ENCODE measurements at regions not wholly inside any gene's neighbourhood (a gene's known extent, or its start where the extent isn't known, plus 50 kb on each side); places are given as distances from the start of the nearest gene placed in this dataset.

DNA sequence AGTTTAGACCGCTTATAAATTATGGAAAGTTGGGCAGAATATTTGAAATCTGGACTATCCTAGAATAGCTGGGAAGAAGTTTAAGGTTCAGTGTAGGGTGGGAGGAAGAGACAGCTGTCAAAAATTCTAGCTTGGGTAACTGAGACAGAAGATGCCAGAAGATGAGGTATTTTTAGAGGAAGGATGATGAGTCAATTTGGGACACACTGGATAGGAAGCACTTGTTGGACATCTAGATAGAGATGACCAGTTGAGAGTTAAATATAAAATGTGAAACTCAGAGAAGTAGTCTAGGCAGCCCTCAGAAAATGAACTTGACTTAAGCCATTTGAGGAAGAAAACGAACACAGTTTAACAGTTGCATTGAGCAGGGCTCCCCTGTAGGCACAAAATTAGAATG lies 137.9 kb upstream of the MAP9 start:
- no peak overlapping the region for H3K4me3 Mint-ChIP-seq (ENCODE audit: unreplicated experiment)
- no peaks in the 10 kb centered on the region for H3K27me3 Mint-ChIP-seq (ENCODE audit: unreplicated experiment)
- no peak overlapping the region for H3K27ac Mint-ChIP-seq (ENCODE audit: unreplicated experiment)
- no peaks in the 10 kb centered on the region for H3K4me1 Mint-ChIP-seq (ENCODE audit: low read depth, unreplicated experiment)
- DNase-seq = no peak
- TF ChIP-seq, protein P1, sequence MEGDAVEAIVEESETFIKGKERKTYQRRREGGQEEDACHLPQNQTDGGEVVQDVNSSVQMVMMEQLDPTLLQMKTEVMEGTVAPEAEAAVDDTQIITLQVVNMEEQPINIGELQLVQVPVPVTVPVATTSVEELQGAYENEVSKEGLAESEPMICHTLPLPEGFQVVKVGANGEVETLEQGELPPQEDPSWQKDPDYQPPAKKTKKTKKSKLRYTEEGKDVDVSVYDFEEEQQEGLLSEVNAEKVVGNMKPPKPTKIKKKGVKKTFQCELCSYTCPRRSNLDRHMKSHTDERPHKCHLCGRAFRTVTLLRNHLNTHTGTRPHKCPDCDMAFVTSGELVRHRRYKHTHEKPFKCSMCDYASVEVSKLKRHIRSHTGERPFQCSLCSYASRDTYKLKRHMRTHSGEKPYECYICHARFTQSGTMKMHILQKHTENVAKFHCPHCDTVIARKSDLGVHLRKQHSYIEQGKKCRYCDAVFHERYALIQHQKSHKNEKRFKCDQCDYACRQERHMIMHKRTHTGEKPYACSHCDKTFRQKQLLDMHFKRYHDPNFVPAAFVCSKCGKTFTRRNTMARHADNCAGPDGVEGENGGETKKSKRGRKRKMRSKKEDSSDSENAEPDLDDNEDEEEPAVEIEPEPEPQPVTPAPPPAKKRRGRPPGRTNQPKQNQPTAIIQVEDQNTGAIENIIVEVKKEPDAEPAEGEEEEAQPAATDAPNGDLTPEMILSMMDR (IDR thresholded peaks at IDR 0.05; ENCODE audit: partially characterized antibody, unreplicated experiment) = no peak
- no peaks in the 10 kb centered on the region for H3K36me3 Mint-ChIP-seq (ENCODE audit: unreplicated experiment)
- H3K9me3 Mint-ChIP-seq (ENCODE audit: unreplicated experiment) = no peaks in the 10 kb centered on the region

DNA sequence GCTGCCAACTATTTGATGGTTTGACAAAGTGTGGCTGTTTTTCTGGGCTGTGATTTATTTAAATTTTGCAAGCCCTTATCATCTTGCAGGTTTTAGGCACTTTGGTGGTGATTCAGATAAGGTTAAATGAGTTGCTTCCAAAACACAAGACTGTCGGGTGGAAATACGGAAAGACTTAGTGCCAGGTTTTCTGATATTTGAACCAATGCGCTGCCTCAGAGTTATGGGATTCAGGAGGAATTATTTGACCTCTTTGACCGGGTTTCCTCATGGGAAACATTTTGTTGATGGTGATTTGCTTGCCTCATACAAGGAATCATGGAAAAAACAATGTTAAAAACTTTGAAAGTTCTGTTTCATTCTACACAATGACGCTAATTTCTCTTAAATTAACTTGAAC lies 136.1 kb upstream of the MAP9 start:
- no peak overlapping the region for H3K27ac Mint-ChIP-seq (ENCODE audit: unreplicated experiment)
- no peaks in the 10 kb centered on the region for H3K27me3 Mint-ChIP-seq (ENCODE audit: unreplicated experiment)
- no peaks in the 10 kb centered on the region for H3K9me3 Mint-ChIP-seq (ENCODE audit: unreplicated experiment)
- H3K4me3 Mint-ChIP-seq (ENCODE audit: unreplicated experiment) = no peak overlapping the region
- DNase-seq = no peak
- H3K36me3 Mint-ChIP-seq (ENCODE audit: unreplicated experiment) = no peaks in the 10 kb centered on the region
- no peaks in the 10 kb centered on the region for H3K4me1 Mint-ChIP-seq (ENCODE audit: low read depth, unreplicated experiment)
- TF ChIP-seq, protein P1 (IDR thresholded peaks at IDR 0.05; ENCODE audit: partially characterized antibody, unreplicated experiment) = no peak

DNA sequence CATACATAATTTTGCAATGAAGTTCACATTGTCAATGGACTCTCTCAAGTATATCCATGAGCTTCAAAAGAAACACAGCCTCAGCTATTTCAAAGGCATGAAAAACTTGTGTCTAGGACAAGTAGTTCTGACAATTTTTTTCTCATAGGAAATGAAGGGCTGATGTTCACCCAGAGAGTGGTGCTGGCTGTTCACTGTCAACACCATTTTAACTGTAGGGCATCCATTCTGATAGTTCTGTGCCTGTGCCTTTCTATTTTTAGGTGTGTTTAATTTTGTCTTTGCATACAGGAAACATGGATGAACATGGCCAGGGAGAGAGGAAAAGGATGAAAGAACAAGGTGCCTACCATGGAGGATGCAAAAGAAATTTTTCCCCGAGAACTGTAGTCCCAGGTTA lies 135.3 kb upstream of the MAP9 start:
- H3K27me3 Mint-ChIP-seq (ENCODE audit: unreplicated experiment) = no peaks in the 10 kb centered on the region
- DNase-seq = no peak
- TF ChIP-seq, protein P1 (IDR thresholded peaks at IDR 0.05; ENCODE audit: partially characterized antibody, unreplicated experiment) = no peak
- H3K4me1 Mint-ChIP-seq (ENCODE audit: low read depth, unreplicated experiment) = no peaks in the 10 kb centered on the region
- H3K4me3 Mint-ChIP-seq (ENCODE audit: unreplicated experiment) = no peak overlapping the region
- no peak overlapping the region for H3K27ac Mint-ChIP-seq (ENCODE audit: unreplicated experiment)
- no peaks in the 10 kb centered on the region for H3K9me3 Mint-ChIP-seq (ENCODE audit: unreplicated experiment)
- no peaks in the 10 kb centered on the region for H3K36me3 Mint-ChIP-seq (ENCODE audit: unreplicated experiment)

DNA sequence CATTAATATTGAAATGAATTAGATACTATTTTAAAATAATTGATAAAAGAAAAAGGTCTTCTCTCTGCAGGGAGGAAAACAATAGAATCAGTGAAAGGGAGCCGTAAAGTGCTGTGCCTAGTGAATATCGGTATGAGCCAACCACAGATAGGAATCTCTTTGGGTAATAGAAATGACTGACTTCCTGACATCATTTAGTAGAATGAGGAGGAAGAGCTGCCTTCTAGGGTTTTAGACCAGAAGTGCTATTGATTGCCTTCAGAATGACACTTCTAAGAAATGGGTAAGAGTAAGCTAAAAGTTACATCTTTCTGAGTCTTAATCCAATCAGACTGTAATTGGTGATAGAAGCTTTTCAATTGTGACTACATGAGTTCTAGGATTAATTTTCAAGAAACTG lies 134.0 kb upstream of the MAP9 start:
- no peak for DNase-seq
- H3K27ac Mint-ChIP-seq (ENCODE audit: unreplicated experiment) = no peak overlapping the region

DNA sequence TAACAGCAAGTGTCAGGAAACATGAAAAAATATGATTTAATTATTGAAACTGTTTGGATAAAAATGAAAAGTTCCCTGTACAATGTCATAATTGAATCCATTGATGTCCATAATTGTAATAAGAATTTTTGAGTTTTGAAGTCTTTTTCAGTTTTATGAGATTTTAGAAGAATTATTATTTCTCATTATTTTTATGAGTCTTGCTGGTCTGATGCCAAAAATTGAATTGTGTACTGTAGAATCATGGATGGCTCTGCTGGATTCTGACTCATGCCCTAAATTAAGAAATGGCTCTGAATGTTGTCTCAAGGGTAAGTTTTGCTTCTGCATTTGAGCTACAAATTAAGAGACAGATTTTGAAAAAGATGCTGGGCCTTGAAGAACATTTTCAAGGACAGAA lies 132.8 kb upstream of the MAP9 start:
- no peak overlapping the region for H3K4me3 Mint-ChIP-seq (ENCODE audit: unreplicated experiment)
- no peaks in the 10 kb centered on the region for H3K9me3 Mint-ChIP-seq (ENCODE audit: unreplicated experiment)
- no peaks in the 10 kb centered on the region for H3K4me1 Mint-ChIP-seq (ENCODE audit: low read depth, unreplicated experiment)
- DNase-seq = no peak
- no peaks in the 10 kb centered on the region for H3K27me3 Mint-ChIP-seq (ENCODE audit: unreplicated experiment)
- H3K36me3 Mint-ChIP-seq (ENCODE audit: unreplicated experiment) = no peaks in the 10 kb centered on the region
- TF ChIP-seq, protein P1 (IDR thresholded peaks at IDR 0.05; ENCODE audit: partially characterized antibody, unreplicated experiment) = no peak
- no peak overlapping the region for H3K27ac Mint-ChIP-seq (ENCODE audit: unreplicated experiment)

More for the DNA sequence above, 134.0 kb upstream of the MAP9 start:
- Mint-ChIP-seq H3K27me3 (ENCODE audit: unreplicated experiment) (no peaks in the 10 kb centered on the region), H3K36me3 (ENCODE audit: unreplicated experiment) (no peaks in the 10 kb centered on the region), H3K4me1 (ENCODE audit: low read depth, unreplicated experiment) (no peaks in the 10 kb centered on the region), H3K4me3 (ENCODE audit: unreplicated experiment) (no peak overlapping the region), H3K9me3 (ENCODE audit: unreplicated experiment) (no peaks in the 10 kb centered on the region)
- TF ChIP-seq, protein P1 (IDR thresholded peaks at IDR 0.05; ENCODE audit: partially characterized antibody, unreplicated experiment) = no peak

Measured in glutamatergic neuron (in vitro differentiated cells).